Endodermal cell (in vitro differentiated cells): ENCODE measurements at regions not wholly inside any gene's neighbourhood (a gene's known extent, or its start where the extent isn't known, plus 50 kb on each side); places are given as distances from the start of the nearest gene placed in this dataset.

Source experiments
- DNase-seq: peaks from one replicate; pipeline ENCODE4 v3.0.0-alpha.2; 2017
- H3K27ac ChIP-seq: 2 replicates; pipeline ENCODE4 v1.5.1; 2013; ENCODE audit warnings: mild to moderate bottlenecking, low read depth, low read length, moderate library complexity
- H3K27me3 ChIP-seq: 2 replicates; pipeline ENCODE4 v1.6.1; 2013; ENCODE audit warnings: mild to moderate bottlenecking, low read length, moderate library complexity; ENCODE audit not compliant: insufficient read depth, control insufficient read depth, poor library complexity, severe bottlenecking
- H3K36me3 ChIP-seq: 2 replicates; pipeline ENCODE4 v1.7.0; 2013; ENCODE audit warnings: mild to moderate bottlenecking, low read length, moderate library complexity; ENCODE audit not compliant: control insufficient read depth, insufficient read depth
- H3K4me1 ChIP-seq: one replicate; pipeline ENCODE4 v1.7.0; 2013; ENCODE audit warnings: low read length; ENCODE audit not compliant: control insufficient read depth, insufficient read depth
- H3K4me3 ChIP-seq: 2 replicates; pipeline ENCODE4 v1.5.1; 2013; ENCODE audit warnings: mild to moderate bottlenecking, low read length, moderate library complexity
- H3K9ac ChIP-seq: 2 replicates; pipeline ENCODE4 v1.6.1; 2013; ENCODE audit warnings: mild to moderate bottlenecking, low read length, moderate library complexity; ENCODE audit not compliant: poor library complexity, severe bottlenecking; ENCODE audit errors: extremely low read depth
- H3K9me3 ChIP-seq: 2 replicates; pipeline ENCODE4 v1.6.1; 2013; ENCODE audit warnings: mild to moderate bottlenecking, low read length, moderate library complexity; ENCODE audit not compliant: control insufficient read depth
- H3K27ac Mint-ChIP-seq: 2 replicates; pipeline ENCODE4 v1.8.0; 2020; ENCODE audit warnings: mixed read lengths
- H3K27me3 Mint-ChIP-seq: 2 replicates; pipeline ENCODE4 v1.8.0; 2021; ENCODE audit warnings: mild to moderate bottlenecking, mixed read lengths; ENCODE audit not compliant: insufficient read depth
- H3K36me3 Mint-ChIP-seq: 2 replicates; pipeline ENCODE4 v1.8.0; 2020; ENCODE audit warnings: low read depth, mixed read lengths
- H3K4me1 Mint-ChIP-seq: 2 replicates; pipeline ENCODE4 v1.8.0; 2020; ENCODE audit warnings: mixed read lengths
- H3K4me3 Mint-ChIP-seq: 2 replicates; pipeline ENCODE4 v1.8.0; 2020; ENCODE audit warnings: mild to moderate bottlenecking, moderate library complexity, mixed read lengths
- H3K9me3 Mint-ChIP-seq: 2 replicates; pipeline ENCODE4 v1.8.0; 2020; ENCODE audit warnings: mild to moderate bottlenecking, mixed read lengths
- CTCF ChIP-seq: fragments of 200-600 bp; sonication (generic); conservative IDR thresholded peaks from 2 replicates; pipeline ENCODE4 v1.5.0; 2021; ENCODE audit warnings: antibody characterized with exemption, mild to moderate bottlenecking
- whole genome bisulfite sequencing, 2 experiments: methylation state at CpG; one replicate each; pipeline versions ENCODE4 v1.1.5 to v1.1.7; 2013; ENCODE audit warnings: missing lambda C conversion rate in 2 of 2, mixed read lengths in 1 of 2; ENCODE audit not compliant: insufficient coverage in 1 of 2, insufficient read length in 1 of 2; 5-methylcytosine and 5-hydroxymethylcytosine counted together

- Histone ChIP-seq H3K4me1 (no peaks in the 10 kb centered on the region), H3K36me3 (no peaks in the 10 kb centered on the region)
- H3K27ac Mint-ChIP-seq, result no peak overlapping the region
These were observed 79.5 kb upstream of the IL12B start for GRCh38 chr5:159409801-159410200.

DNA sequence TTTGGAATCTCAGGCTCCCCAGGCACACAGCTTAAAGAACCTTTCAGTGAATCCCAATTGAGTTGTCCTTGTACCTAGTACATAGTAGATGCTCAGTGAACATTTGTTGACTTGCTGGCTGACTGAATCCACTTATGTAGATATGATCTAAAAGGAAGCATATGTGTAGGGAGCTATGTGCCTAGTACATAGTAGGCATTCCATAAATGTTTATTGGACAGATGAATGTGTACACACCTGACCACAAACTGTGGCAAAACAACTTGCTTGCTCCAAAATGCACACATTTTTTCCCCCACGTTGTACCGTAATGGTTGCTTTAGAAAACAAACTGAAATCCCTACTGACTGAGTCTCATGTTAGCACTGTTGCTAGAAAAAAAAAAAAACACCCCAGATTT is 80.2 kb upstream of the IL12B start:
- Histone ChIP-seq H3K27ac (no peak overlapping the region), H3K9me3 (no peaks in the 10 kb centered on the region), H3K4me3 (no peak overlapping the region), H3K9ac (no peak overlapping the region), H3K36me3 (no peaks in the 10 kb centered on the region), H3K4me1 (no peaks in the 10 kb centered on the region), H3K27me3 (no peaks in the 10 kb centered on the region)
- TF ChIP-seq CTCF, result no peak
- no peak for DNase-seq
- no peaks in the 10 kb centered on the region for H3K9me3 Mint-ChIP-seq
- H3K4me3 Mint-ChIP-seq, result no peak overlapping the region
- H3K36me3 Mint-ChIP-seq, result no peaks in the 10 kb centered on the region
- no peak overlapping the region for H3K27ac Mint-ChIP-seq
- WGBS, 2 experiments, result 94% methylated on average over 2 of the region's 2 CpGs; no CpG with 5 or more reads in 1 of the 2 experiments
- H3K27me3 Mint-ChIP-seq, result no peaks in the 10 kb centered on the region
- peaks cover 30% of the 10 kb centered on the region for H3K4me1 Mint-ChIP-seq

More at GRCh38 chr5:159409801-159410200, 79.5 kb upstream of the IL12B start:
- H3K9me3 Mint-ChIP-seq, result no peaks in the 10 kb centered on the region
- H3K4me1 Mint-ChIP-seq, result peaks cover 25% of the 10 kb centered on the region
- no peak for TF ChIP-seq CTCF
- no peaks in the 10 kb centered on the region for H3K36me3 Mint-ChIP-seq
- WGBS, 2 experiments, result 94 to 95% methylated on average over 3 to 4 of the region's 4 CpGs
- Histone ChIP-seq H3K27ac (no peak overlapping the region), H3K9ac (no peak overlapping the region), H3K9me3 (no peaks in the 10 kb centered on the region), H3K4me3 (no peak overlapping the region), H3K27me3 (no peaks in the 10 kb centered on the region)
- H3K4me3 Mint-ChIP-seq, result no peak overlapping the region
- no peak for DNase-seq
- H3K27me3 Mint-ChIP-seq, result no peaks in the 10 kb centered on the region

- no peaks in the 10 kb centered on the region for H3K9me3 ChIP-seq
- Mint-ChIP-seq H3K4me1 (peaks cover 32% of the 10 kb centered on the region), H3K27me3 (no peaks in the 10 kb centered on the region), H3K27ac (no peak overlapping the region), H3K9me3 (no peaks in the 10 kb centered on the region), H3K36me3 (no peaks in the 10 kb centered on the region), H3K4me3 (no peak overlapping the region)
- H3K4me1 ChIP-seq, result no peaks in the 10 kb centered on the region
- H3K9ac ChIP-seq, result no peak overlapping the region
- 68 to 82% methylated on average over 2 to 5 of the region's 6 CpGs for WGBS, 2 experiments
- DNase-seq, result no peak
- no peaks in the 10 kb centered on the region for H3K27me3 ChIP-seq
- H3K4me3 ChIP-seq, result no peak overlapping the region
- no peak for TF ChIP-seq CTCF
- H3K27ac ChIP-seq, result no peak overlapping the region
- no peaks in the 10 kb centered on the region for H3K36me3 ChIP-seq
These were observed 80.8 kb upstream of the IL12B start for GRCh38 chr5:159411115-159411514.
